ENCODE measurements at regions not wholly inside any gene's neighbourhood (a gene's known extent, or its start where the extent isn't known, plus 50 kb on each side); places are given as distances from the start of the nearest gene placed in this dataset.

- H3K36me3 Mint-ChIP-seq (ENCODE audit: low read depth) = no peaks in the 10 kb centered on the region
Observed at GRCh38 chrX:19172741-19173140, 50.5 kb upstream of the ADGRG2 start.

More at GRCh38 chrX:19172741-19173140, 50.5 kb upstream of the ADGRG2 start:
- no peak for DNase-seq (ENCODE audit: low spot score)
- no peak overlapping the region for H2AFZ ChIP-seq
- no peaks in the 10 kb centered on the region for H3F3A ChIP-seq (replicated peaks; ENCODE audit: low read depth)
- H4K20me1 ChIP-seq (replicated peaks; ENCODE audit: insufficient read depth) = no peaks in the 10 kb centered on the region
- H3K4me1 Mint-ChIP-seq = no peaks in the 10 kb centered on the region; the same call in 2 of the 3 replicates
- TF ChIP-seq STAT1 (IDR thresholded peaks at IDR 0.05; ENCODE audit: unreplicated experiment) (no peak), NANOG (IDR thresholded peaks at IDR 0.05; ENCODE audit: borderline replicate concordance) (no peak), ETS1 (IDR thresholded peaks at IDR 0.05) (no peak), EZH2phosphoT487 (IDR thresholded peaks at IDR 0.05; ENCODE audit: unreplicated experiment) (no peak), POLR2AphosphoS5 (IDR thresholded peaks at IDR 0.05; ENCODE audit: low read depth) (no peak), CREB1 (CRISPR knock-in tag; IDR thresholded peaks at IDR 0.05; ENCODE audit: low read depth) (no peak), REST (IDR thresholded peaks at IDR 0.05; ENCODE audit: unreplicated experiment) (no peak), ZNF114 (CRISPR knock-in tag; IDR thresholded peaks at IDR 0.05) (no peak), JUNB (IDR thresholded peaks at IDR 0.05; ENCODE audit: unreplicated experiment) (no peak), ZNF331 (CRISPR knock-in tag; IDR thresholded peaks at IDR 0.05; ENCODE audit: low read depth) (no peak), ZNF462 (CRISPR knock-in tag; IDR thresholded peaks at IDR 0.05) (no peak), CTCF (conservative IDR thresholded peaks at IDR 0.05; ENCODE audit: low read depth in 2 of 2) (no peak), EZH2 (IDR thresholded peaks at IDR 0.05; ENCODE audit: low read depth, unreplicated experiment) (no peak)
- no peaks in the 10 kb centered on the region for H3K27me3 ChIP-seq (ENCODE audit: insufficient read depth)
- H3K9me3 Mint-ChIP-seq = no peaks in the 10 kb centered on the region
- H3K4me3 Mint-ChIP-seq = no peak overlapping the region
- no peaks in the 10 kb centered on the region for H3K4me1 ChIP-seq (ENCODE audit: insufficient read depth)
- no peaks in the 10 kb centered on the region for H3K36me3 ChIP-seq (ENCODE audit: insufficient read depth)
- H3K4me3 ChIP-seq = no peak overlapping the region
- no peaks in the 10 kb centered on the region for H3K79me2 ChIP-seq (replicated peaks; ENCODE audit: insufficient read depth)
- no peaks in the 10 kb centered on the region for H3K9me2 ChIP-seq (ENCODE audit: insufficient read depth)
- no peak overlapping the region for H3K27ac ChIP-seq (ENCODE audit: low read depth)
- H3K27ac Mint-ChIP-seq = no peak overlapping the region
- ATAC-seq = no peak
- no peaks in the 10 kb centered on the region for H3K27me3 Mint-ChIP-seq (ENCODE audit: insufficient read depth, low read depth, poor library complexity)
- H3K4me2 ChIP-seq = no peak overlapping the region

All from GM23338 (cell line).